NAMALWA (cell line): ENCODE measurements at regions not wholly inside any gene's neighbourhood (a gene's known extent, or its start where the extent isn't known, plus 50 kb on each side); places are given as distances from the start of the nearest gene placed in this dataset.
"Not testable (repeated sequence)": the region's sequence is repeated elsewhere in the genome, so short reads cannot be mapped to it uniquely, and the experiment has no call there.

Experiments
- DNase-seq: peaks from one replicate; pipeline ENCODE4 v3.0.0-alpha.2; 2015; ENCODE audit warnings: low spot score

- DNase-seq = no peak
These were observed 165.6 kb downstream of the SAMD5 start for GRCh38 chr6:147674099-147674498.

GRCh38 chr6:147674794-147675193 is 166.3 kb downstream of the SAMD5 start:
- no peak for DNase-seq

GRCh38 chr6:147675281-147675680 is 166.8 kb downstream of the SAMD5 start:
- no peak for DNase-seq

- DNase-seq = no peak
These were observed 168.2 kb downstream of the SAMD5 start for GRCh38 chr6:147676495-147677199.

- no peak for DNase-seq
These were observed 169.2 kb downstream of the SAMD5 start for GRCh38 chr6:147677647-147678046.

GRCh38 chr6:147678253-147678652 is 169.8 kb downstream of the SAMD5 start:
- DNase-seq = no peak

- no peak for DNase-seq
These were observed 176.4 kb downstream of the SAMD5 start for GRCh38 chr6:147684906-147685305.

- no peak for DNase-seq
These were observed 180.9 kb downstream of the SAMD5 start for GRCh38 chr6:147689398-147689797.

GRCh38 chr6:147691446-147691845 is 183.0 kb downstream of the SAMD5 start:
- DNase-seq = no peak

GRCh38 chr6:147693181-147693580 is 184.7 kb downstream of the SAMD5 start:
- no peak for DNase-seq

GRCh38 chr6:147694556-147694955 is 186.1 kb downstream of the SAMD5 start:
- not testable (repeated sequence) for DNase-seq

GRCh38 chr6:147695819-147696218 is 187.3 kb downstream of the SAMD5 start:
- no peak for DNase-seq

GRCh38 chr6:147699140-147699539 is 190.7 kb downstream of the SAMD5 start:
- no peak for DNase-seq

GRCh38 chr6:147699637-147700036 is 191.1 kb downstream of the SAMD5 start:
- DNase-seq = no peak

GRCh38 chr6:147700436-147701209 is 192.1 kb downstream of the SAMD5 start:
- no peak for DNase-seq

- no peak for DNase-seq
These were observed 196.2 kb downstream of the SAMD5 start for GRCh38 chr6:147704691-147705090.

GRCh38 chr6:147707524-147707923 is 199.0 kb downstream of the SAMD5 start:
- DNase-seq = no peak

GRCh38 chr6:147708170-147708569 is 199.7 kb downstream of the SAMD5 start:
- DNase-seq = no peak

- DNase-seq = no peak
These were observed 201.1 kb downstream of the SAMD5 start for GRCh38 chr6:147709396-147710272.

GRCh38 chr6:147710890-147711289 is 202.4 kb downstream of the SAMD5 start:
- DNase-seq = no peak

GRCh38 chr6:147711476-147711875 is 203.0 kb downstream of the SAMD5 start:
- no peak for DNase-seq

- DNase-seq = no peak
These were observed 204.4 kb downstream of the SAMD5 start for GRCh38 chr6:147712841-147713240.

- DNase-seq = no peak
These were observed 206.5 kb downstream of the SAMD5 start for GRCh38 chr6:147715035-147715434.
